ENCODE measurements at regions not wholly inside any gene's neighbourhood (a gene's known extent, or its start where the extent isn't known, plus 50 kb on each side); places are given as distances from the start of the nearest gene placed in this dataset.

DNA sequence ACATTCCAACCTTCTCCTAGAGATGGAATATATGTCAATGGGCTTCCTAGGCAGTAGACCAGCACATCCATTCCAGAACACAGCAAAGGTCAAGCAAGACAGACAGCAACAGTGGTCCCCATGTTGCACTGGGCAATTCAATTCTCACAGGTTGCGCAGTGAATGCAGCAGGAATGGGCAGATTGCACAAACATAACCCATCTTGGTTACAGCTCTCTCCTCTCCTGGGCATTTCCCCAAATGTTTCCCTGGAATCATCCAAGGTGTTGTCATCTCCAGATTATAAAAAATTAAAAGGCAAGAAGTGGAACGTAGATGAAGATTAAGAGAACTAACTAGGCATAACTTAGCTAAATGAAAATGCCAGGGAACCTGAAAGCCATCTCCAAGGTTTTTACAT is 265.8 kb upstream of the SLC14A2 start:
- DNase-seq (ENCODE audit: low spot score in 2 of 2): no peak
- Histone ChIP-seq H3K4me1 (no peaks in the 10 kb centered on the region), H3K36me3 (no peaks in the 10 kb centered on the region), H3K9me3 (no peaks in the 10 kb centered on the region), H3K27me3 (no peaks in the 10 kb centered on the region), H3K27ac (no peak overlapping the region), H3K4me3 (no peak overlapping the region)
- intact Hi-C loops (cut with DNase I; ENCODE audit: low total_unique reads): no loop called here
- TF ChIP-seq POLR2AphosphoS5 (IDR thresholded peaks at IDR 0.05) (no peak), POLR2A (IDR thresholded peaks at IDR 0.05) (no peak)
- TF ChIP-seq, protein P1, sequence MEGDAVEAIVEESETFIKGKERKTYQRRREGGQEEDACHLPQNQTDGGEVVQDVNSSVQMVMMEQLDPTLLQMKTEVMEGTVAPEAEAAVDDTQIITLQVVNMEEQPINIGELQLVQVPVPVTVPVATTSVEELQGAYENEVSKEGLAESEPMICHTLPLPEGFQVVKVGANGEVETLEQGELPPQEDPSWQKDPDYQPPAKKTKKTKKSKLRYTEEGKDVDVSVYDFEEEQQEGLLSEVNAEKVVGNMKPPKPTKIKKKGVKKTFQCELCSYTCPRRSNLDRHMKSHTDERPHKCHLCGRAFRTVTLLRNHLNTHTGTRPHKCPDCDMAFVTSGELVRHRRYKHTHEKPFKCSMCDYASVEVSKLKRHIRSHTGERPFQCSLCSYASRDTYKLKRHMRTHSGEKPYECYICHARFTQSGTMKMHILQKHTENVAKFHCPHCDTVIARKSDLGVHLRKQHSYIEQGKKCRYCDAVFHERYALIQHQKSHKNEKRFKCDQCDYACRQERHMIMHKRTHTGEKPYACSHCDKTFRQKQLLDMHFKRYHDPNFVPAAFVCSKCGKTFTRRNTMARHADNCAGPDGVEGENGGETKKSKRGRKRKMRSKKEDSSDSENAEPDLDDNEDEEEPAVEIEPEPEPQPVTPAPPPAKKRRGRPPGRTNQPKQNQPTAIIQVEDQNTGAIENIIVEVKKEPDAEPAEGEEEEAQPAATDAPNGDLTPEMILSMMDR (IDR thresholded peaks at IDR 0.05): no peak

DNA sequence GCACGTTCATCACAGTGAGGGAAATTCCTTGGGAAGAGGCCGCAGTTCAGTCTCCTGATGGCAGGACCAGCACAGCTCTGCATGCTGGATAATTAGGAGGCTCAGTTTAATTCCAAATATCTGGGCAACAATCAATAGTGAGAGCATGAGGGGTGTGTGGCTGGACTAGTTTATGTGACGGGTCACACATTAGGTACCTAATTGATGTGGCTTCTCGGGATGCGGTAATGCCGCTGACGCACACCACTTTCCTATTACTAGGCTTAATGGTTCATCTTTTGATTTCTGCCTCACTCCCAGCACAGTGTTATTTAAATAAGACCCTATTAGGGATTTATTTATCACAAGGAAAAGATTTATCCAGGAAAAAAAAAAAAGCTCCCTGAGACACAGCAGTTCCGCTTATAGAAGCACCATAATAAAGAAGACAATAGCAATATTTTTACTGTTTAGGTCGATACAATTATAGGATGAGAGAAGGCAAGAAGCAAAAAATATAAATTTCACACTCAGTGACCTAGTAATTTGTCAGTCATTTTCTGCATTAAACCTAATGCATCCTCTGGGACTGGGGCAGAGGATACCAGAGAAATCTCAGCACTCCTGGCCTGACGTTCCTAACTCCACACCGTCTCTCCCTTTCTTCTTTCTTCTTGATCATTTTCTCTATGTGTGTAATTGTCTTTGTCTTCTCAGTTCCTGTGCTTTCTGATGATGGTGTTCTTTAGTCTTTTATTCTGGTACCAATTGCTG is 264.7 kb upstream of the SLC14A2 start:
- Histone ChIP-seq H3K4me3 (no peak overlapping the region), H3K4me1 (no peaks in the 10 kb centered on the region), H3K9me3 (no peaks in the 10 kb centered on the region), H3K27me3 (no peaks in the 10 kb centered on the region), H3K36me3 (no peaks in the 10 kb centered on the region), H3K27ac (no peak overlapping the region)
- DNase-seq (ENCODE audit: low spot score in 2 of 2): no peak
- intact Hi-C loops (cut with DNase I; ENCODE audit: low total_unique reads): no loop called here
- TF ChIP-seq, protein P1 (IDR thresholded peaks at IDR 0.05): no peak
- TF ChIP-seq POLR2A (IDR thresholded peaks at IDR 0.05): no peak
- TF ChIP-seq POLR2AphosphoS5 (IDR thresholded peaks at IDR 0.05): no peak

DNA sequence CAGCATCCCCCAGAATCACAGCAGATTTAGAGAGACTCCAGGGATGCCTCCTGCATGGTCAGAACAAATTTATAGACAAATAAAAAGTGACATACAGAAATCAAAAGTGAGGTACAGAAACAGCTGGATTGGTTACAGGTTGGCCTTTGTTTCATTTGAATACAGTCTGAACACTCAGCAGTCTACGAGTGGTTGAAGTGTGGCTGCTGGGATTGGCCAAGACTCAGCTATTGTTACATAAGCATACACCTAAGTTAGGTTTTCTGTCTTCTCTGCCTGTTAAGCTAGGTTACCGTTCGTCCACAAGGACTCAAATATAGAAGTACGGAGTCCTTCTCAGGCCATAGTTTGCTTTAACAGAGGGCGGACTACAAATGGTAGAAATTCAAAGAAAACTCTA is 262.4 kb upstream of the SLC14A2 start:
- Histone ChIP-seq H3K4me3 (no peak overlapping the region), H3K9me3 (no peaks in the 10 kb centered on the region), H3K4me1 (no peaks in the 10 kb centered on the region), H3K27ac (no peak overlapping the region), H3K27me3 (no peaks in the 10 kb centered on the region), H3K36me3 (no peaks in the 10 kb centered on the region)
- no peak for DNase-seq (ENCODE audit: low spot score in 2 of 2)
- intact Hi-C loops (cut with DNase I; ENCODE audit: low total_unique reads): no loop called here
- TF ChIP-seq POLR2AphosphoS5 (IDR thresholded peaks at IDR 0.05): no peak
- TF ChIP-seq, protein P1 (IDR thresholded peaks at IDR 0.05): no peak
- TF ChIP-seq POLR2A (IDR thresholded peaks at IDR 0.05): no peak

DNA sequence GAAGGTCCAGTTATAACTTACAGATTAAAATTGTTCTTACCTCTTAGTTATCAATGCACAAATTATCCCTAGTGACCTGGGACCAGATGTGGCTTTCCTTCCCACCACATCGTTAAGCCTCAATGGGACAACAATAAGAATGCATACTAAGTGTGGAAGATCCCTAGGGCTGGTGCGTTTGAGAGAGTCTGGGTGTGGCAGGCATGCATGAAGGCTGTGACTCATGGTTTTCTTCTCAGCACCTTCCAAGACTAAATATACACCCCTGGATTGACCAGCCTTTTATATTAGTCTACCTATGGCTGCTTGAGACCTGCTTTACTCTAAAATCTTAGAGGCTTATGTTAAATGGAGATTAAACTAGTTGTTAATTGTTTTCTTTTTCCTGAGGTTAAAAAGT is 261.7 kb upstream of the SLC14A2 start:
- TF ChIP-seq, protein P1 (IDR thresholded peaks at IDR 0.05): no peak
- TF ChIP-seq POLR2A (IDR thresholded peaks at IDR 0.05) (no peak), POLR2AphosphoS5 (IDR thresholded peaks at IDR 0.05) (no peak)
- H3K27me3 ChIP-seq: no peaks in the 10 kb centered on the region
- H3K36me3 ChIP-seq: no peaks in the 10 kb centered on the region
- H3K4me3 ChIP-seq: no peak overlapping the region
- no peak for DNase-seq (ENCODE audit: low spot score in 2 of 2)
- no peak overlapping the region for H3K27ac ChIP-seq
- H3K4me1 ChIP-seq: no peaks in the 10 kb centered on the region
- no peaks in the 10 kb centered on the region for H3K9me3 ChIP-seq
- intact Hi-C loops (cut with DNase I; ENCODE audit: low total_unique reads): no loop called here

DNA sequence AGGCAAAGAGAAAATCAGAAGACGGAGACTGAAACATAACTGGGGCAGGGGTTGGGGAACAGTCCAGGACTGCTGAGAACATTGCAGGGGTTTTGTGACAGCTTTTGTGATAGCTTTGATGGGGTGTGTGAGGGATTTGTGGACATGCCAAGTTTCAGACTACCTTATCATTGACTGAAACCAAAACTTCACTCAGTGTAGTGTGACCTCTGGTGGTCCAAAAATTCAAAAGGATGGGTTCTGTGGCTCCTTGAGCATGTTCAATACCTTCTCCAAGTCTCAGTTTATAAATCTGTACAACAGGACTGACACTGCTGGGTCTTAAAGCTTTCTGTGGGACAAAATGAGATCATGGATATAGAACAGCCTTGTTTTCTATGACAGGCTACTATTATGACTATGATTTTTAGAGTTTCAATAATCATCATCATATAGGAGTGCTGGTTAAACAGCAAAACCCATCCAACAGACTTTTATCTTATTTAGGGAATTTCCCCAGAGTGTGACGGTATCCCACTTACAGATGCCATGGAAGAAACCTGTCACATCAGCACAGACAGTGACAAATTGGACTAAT is 259.2 kb upstream of the SLC14A2 start:
- no peak for DNase-seq (ENCODE audit: low spot score in 2 of 2)
- Histone ChIP-seq H3K4me3 (no peak overlapping the region), H3K36me3 (no peaks in the 10 kb centered on the region), H3K9me3 (no peaks in the 10 kb centered on the region), H3K4me1 (no peaks in the 10 kb centered on the region), H3K27ac (no peak overlapping the region), H3K27me3 (no peaks in the 10 kb centered on the region)
- intact Hi-C loops (cut with DNase I; ENCODE audit: low total_unique reads): no loop called here
- TF ChIP-seq, protein P1 (IDR thresholded peaks at IDR 0.05): no peak
- TF ChIP-seq POLR2A (IDR thresholded peaks at IDR 0.05): no peak
- TF ChIP-seq POLR2AphosphoS5 (IDR thresholded peaks at IDR 0.05): no peak

Measured in breast epithelium (tissue), 4 donors.